ENCODE measurements at regions not wholly inside any gene's neighbourhood (a gene's known extent, or its start where the extent isn't known, plus 50 kb on each side); places are given as distances from the start of the nearest gene placed in this dataset.

DNA sequence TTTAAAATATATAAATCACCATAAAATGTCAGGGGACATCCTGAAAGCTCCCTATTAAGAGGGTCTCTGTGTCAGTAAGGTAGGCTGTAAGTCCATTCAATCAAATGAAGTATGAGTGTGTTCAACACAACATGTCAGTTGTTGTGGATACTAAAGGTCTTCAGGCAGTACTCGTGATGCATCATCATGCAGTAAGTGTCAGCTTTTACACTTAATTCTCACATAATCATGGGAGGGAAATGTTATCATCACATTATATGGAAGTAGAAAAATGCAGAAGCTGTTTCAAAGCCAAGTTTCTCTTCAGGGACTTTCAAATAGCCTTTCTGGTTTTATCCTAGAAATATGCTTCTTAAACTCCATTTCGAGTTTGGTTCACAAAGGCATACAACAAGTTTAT lies 477.1 kb upstream of the ID2 start:
- DNase-seq (ENCODE audit: low spot score), result no peak

- DNase-seq (ENCODE audit: low spot score), result no peak
Measured at GRCh38 chr2:8209494-8209893, 472.4 kb upstream of the ID2 start.

DNA sequence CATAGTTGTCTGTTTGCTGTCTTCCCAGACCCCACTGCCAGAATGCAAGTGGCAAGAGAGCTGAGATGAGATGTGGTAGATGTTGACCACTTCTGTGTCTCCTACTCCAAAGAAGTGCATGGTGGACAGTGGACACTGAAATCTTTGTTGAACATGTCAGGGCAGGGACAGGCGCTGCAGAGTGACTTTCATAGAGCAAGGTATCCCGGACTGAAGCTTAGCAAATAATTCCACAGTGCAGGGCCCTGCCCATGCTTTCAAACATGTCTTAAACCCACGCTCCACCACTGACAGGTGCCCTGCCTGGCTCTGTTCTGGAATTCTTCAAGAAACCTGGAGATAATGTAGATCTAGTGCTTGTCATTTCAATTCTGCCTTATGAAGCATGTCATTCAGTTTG lies 470.5 kb upstream of the ID2 start:
- no peak for DNase-seq (ENCODE audit: low spot score)

DNA sequence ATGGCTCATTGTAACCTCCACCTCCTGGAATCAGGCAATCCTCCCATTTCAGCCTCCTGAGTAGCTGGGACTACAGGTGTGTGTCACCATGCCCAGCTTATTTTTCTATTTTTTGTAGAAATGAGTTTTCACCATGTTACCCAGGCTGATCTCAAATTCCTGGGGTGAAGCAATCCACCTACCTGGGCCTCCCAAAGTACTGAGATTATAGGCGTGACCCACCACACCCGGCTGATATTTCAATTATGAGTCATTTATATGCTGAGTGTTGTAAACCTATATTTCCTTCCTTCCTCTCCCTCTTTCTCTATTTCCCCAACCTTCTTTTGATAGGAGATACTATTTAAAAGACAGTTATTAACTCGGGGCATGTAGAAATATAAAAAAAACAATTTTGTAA lies 469.6 kb upstream of the ID2 start:
- DNase-seq (ENCODE audit: low spot score), result no peak

GRCh38 chr2:8214036-8214615 lies 467.7 kb upstream of the ID2 start:
- DNase-seq (ENCODE audit: low spot score), result no peak

DNA sequence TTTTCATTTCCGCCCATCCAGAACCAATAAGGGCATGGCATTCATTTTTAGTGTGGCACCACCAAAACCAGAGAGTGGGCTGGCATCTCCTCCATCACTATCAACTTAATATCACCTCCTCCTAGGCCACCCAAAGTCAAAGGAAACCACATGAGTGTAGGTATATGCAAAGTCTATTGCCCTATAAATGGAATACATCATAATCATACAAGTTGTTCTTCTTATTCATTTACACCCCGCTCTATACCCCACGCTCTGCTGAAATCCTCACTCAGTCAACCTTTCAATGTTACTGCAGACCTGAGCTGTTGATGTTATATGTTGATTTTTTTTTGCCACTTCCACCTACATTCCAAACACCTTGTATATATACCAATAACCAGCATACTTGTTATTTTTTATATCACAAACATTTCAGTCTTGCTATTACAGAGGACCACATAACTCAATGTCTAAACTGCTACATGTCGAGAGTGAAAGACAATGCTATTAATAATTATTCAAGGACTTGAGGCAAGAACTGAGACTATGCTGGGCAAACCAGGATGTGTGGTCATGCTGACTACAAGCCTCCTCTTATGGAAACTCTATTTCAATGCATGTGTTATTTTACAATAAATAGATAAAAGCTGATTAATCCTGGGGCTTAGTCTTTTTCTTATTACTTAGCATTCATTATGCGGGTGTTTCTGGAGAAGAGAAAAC lies 466.5 kb upstream of the ID2 start:
- DNase-seq (ENCODE audit: low spot score), result no peak

- no peak for DNase-seq (ENCODE audit: low spot score)
Measured at GRCh38 chr2:8215982-8216381, 465.9 kb upstream of the ID2 start.

- DNase-seq (ENCODE audit: low spot score), result no peak
Measured at GRCh38 chr2:8216397-8216796, 465.5 kb upstream of the ID2 start.

DNA sequence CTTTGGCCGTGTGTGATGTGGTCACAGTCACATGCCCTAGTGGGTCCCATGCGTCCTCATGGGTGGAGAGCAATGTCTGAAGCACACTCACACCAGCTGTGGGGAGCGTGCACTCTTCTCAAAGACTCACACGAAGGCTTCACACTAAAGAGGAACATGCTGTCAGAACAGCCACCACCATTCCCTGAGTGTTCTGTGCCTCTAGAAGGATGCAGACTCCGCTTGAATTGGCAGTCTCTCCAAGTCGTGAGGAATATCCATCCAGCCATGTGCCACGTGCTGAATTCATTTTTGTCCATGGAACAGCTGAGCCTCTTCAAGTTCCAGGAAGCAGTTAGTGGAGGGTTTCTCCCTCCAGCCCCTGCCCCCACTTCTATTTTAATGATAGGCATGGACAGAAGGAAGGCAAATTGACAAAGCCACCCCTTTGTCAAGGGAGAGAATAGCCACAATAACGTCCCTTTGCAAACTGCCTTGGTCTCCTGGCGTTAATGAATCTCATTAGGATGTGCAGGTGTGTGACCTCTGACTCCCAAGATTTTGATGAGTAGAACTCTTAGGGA lies 464.3 kb upstream of the ID2 start:
- DNase-seq (ENCODE audit: low spot score), result no peak

GRCh38 chr2:8219096-8219495 lies 462.8 kb upstream of the ID2 start:
- no peak for DNase-seq (ENCODE audit: low spot score)

DNA sequence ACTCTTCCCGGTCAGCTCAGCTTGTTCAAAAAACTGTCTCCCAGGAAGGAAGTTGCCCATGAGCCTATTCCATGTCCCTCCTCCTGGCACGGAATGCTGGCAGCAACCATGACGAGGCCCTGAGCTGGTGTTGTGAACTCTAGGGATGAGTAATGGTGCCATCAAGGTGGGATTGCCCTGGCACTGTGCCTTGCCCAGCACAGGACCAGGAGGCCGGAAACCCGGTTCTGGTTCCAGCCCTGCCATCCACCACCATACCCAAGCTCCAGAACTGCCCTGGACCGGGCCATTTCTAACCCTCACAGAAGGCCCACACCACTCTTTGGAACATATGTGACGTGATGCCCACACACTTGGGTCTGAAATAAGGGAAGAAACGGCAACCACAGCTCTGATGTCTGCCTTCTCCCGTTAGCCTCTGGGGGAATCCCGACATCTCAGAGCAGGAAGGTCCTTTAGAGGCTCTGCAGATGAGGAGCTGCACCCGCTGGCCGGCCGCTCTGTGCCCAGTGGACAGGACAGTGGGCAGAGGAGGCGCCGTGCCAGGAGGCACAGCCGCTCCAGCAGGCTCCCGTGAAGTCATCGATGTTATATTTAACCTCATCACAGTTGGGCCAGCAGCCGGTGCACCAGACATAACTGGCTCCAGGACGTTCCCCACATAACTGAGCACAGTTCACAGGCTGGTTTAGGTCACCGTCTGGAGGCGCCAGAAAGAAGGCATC lies 462.1 kb upstream of the ID2 start:
- DNase-seq (ENCODE audit: low spot score), result no peak

GRCh38 chr2:8222979-8223694 lies 458.7 kb upstream of the ID2 start:
- DNase-seq (ENCODE audit: low spot score), result no peak

DNA sequence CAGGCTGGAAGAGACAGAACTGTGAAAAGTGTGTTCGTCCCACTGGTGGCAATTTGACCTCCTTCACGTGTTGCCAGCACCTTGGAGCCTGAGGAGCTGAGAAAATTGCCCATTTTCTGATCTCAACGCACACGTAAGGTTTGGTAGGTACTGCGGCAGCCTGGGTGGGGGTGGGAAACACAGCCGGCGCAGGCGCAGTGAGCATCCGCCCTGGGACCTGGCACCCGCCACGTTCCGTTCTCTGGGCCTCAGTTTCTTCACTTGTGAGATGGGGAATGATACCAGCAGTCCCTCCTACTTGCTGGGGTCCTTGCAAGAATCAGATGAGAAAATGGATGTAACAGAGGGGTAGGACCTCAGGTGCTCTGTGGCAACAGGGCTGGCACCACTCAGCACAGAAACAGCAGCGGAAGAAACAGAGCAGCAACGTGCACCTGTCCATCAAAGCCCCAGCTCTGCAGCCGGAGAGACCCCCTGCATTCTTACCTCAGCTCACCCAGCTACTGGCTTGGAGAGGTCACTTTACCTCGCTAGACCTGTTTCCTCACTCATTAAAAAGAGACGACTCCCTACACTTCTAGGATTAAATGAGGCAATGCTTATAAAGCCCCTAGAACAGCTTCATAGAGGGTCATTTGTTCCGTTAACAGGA lies 458.0 kb upstream of the ID2 start:
- DNase-seq (ENCODE audit: low spot score), result no peak

- no peak for DNase-seq (ENCODE audit: low spot score)
Measured at GRCh38 chr2:8224347-8225190, 457.3 kb upstream of the ID2 start.

DNA sequence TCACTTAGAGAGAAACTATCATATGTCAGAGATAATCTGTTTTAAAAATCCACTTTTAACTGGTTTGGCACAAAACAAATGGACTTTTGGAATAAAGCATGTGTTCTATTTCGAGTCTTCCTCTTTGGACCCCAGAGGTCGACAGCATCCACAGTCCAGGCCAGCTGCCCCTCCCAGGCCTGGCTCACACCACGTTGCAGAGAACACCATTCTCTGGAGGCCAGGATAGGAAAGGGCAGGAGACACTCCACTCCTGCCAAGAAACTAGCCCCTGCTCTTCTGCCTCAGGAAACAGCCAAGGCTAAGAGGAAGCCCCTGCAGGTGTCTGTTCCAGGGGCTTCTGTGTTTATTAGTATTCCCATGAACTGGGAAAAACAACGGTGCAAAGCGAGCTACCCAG lies 456.6 kb upstream of the ID2 start:
- DNase-seq (ENCODE audit: low spot score), result no peak

DNA sequence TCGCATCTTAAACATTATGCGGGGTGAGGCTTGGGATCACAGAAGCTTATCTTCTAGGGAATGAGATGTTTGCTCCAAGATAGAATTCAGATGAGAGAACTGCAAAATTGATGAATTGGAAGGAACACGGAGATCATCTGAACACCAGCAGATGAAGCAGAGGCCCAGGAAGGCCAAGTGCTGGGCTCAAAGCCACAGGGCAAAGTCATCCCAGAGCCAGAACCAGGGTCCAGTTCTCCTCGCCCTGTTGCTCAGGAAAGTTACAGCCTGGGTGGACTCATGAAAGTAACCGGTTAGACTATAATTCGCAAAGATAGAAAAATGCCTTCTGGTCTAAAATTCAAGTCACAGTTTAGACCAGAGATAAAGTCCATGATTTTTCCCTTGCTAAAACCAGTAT lies 456.1 kb upstream of the ID2 start:
- no peak for DNase-seq (ENCODE audit: low spot score)

DNA sequence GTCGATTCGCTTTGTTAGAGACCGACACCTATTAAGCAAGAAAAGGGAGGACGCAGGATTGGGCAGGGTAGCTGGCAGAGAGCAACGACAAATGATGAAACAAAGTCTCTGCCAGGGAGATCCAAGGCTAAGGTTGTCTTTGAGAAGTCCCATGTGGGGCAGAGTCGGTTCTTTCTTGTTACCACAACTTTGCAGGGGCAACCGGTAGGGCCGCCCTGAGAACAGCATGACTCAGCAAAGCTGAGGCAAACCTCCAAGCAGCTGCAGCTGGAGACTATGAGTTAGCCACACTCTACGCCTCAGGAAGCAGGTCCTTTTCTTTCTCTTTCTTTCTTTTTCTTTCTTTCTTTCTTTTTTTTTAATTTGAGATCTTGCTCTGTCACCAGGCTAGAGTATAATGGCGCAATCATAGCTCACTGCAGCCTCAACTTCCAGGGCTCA lies 452.3 kb upstream of the ID2 start:
- DNase-seq (ENCODE audit: low spot score), result no peak

DNA sequence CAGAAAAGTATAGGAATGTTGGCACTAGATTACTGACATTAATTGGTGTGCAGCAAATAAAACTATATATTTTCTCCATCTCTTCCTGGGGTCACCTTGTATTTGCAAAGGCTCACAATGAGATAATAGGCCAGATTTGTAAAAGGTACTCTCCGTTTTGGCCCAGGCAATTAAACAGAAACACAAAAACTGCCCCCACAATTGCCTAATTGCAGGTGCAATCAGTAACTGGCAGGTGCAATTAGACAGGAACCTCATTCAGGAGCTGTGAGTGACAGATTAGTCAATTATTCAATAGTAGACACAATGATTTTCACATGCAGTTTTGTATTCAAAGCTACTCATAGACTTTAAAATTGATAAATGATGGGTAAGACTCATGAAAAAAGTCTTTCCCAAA lies 451.4 kb upstream of the ID2 start:
- DNase-seq (ENCODE audit: low spot score), result no peak

DNA sequence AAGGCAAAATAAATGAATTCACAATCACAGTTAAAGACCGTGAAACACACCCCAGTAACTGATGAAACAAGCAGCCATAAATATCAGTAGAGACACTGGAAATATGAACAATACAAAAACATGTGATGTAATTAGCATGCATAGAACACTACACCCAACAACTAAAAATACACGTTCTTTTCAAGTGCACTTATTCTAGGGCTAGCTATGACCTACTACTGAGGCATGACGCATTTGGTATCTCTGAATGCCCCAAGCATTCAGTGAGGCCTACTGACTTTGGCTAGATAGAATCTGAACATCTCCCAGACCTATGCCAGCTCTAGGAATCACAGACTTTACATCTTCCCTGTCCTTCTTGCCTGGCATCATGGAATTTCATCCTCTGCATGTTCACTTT lies 450.0 kb upstream of the ID2 start:
- DNase-seq (ENCODE audit: low spot score), result no peak

DNA sequence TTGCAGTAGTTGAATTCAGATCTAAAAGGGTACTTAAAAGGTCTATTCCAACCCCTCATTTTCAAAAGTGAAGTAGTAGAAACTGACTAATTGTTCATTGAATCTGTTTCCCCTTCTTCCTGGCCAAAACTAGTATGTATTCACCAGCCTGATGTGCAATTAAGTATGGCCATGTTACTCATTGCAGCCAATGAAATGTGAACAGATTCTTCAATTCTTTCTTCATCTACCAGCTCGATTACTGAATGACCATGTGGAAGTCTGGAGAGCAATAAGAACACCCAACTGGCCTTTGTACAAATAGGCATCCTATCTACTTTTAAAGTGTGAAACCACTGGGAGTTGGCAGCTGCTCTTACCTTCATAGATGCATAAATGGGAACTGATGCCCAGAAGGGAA lies 449.0 kb upstream of the ID2 start:
- DNase-seq (ENCODE audit: low spot score), result no peak

DNA sequence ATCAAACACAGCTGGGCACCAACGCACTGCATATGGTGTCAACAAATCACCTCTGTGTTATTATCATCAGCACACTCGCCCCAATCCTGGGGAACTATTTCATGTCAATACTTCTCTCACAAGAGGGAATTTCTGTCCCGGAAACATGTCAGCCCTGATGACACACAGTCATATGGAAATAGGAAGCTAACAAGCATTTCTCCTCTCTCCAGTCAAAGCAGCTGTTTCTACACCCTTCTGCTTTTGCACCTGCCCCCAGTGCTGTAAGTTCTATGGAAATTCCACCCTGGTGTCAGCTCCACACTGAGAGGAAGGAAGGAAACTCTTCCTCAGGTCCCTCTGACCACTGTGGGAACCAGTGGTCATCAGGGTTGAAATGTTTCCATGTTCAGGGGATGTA lies 447.6 kb upstream of the ID2 start:
- DNase-seq (ENCODE audit: low spot score), result no peak
